ENCODE measurements at regions not wholly inside any gene's neighbourhood (a gene's known extent, or its start where the extent isn't known, plus 50 kb on each side); places are given as distances from the start of the nearest gene placed in this dataset.

- no peak for DNase-seq (ENCODE audit: low read depth)
Measured at GRCh38 chr3:176562331-176562730, 635.0 kb downstream of the TBL1XR1 start.

- no peak for DNase-seq (ENCODE audit: low read depth)
Measured at GRCh38 chr3:176561826-176562225, 635.5 kb downstream of the TBL1XR1 start.

- DNase-seq (ENCODE audit: low read depth) = no peak
Measured at GRCh38 chr3:176554791-176555654, 642.3 kb downstream of the TBL1XR1 start.

GRCh38 chr3:176554264-176554663 lies 643.0 kb downstream of the TBL1XR1 start:
- no peak for DNase-seq (ENCODE audit: low read depth)

- DNase-seq (ENCODE audit: low read depth) = no peak
Measured at GRCh38 chr3:176526942-176527341, 670.3 kb downstream of the TBL1XR1 start.

GRCh38 chr3:176526225-176526624 lies 671.1 kb downstream of the TBL1XR1 start:
- no peak for DNase-seq (ENCODE audit: low read depth)

GRCh38 chr3:176523114-176523513 lies 674.2 kb downstream of the TBL1XR1 start:
- no peak for DNase-seq (ENCODE audit: low read depth)

- no peak for DNase-seq (ENCODE audit: low read depth)
Measured at GRCh38 chr3:176522436-176522835, 674.8 kb downstream of the TBL1XR1 start.

- no peak for DNase-seq (ENCODE audit: low read depth)
Measured at GRCh38 chr3:176521531-176522175, 675.6 kb downstream of the TBL1XR1 start.

- peak; percentile 8 for DNase-seq (ENCODE audit: low read depth)
Measured at GRCh38 chr3:176514297-176514696, 683.0 kb downstream of the TBL1XR1 start.

GRCh38 chr3:176513604-176514003 lies 683.7 kb downstream of the TBL1XR1 start:
- DNase-seq (ENCODE audit: low read depth) = no peak

GRCh38 chr3:176512037-176512436 lies 685.2 kb downstream of the TBL1XR1 start:
- DNase-seq (ENCODE audit: low read depth) = no peak

GRCh38 chr3:176510097-176510496 lies 687.2 kb downstream of the TBL1XR1 start:
- no peak for DNase-seq (ENCODE audit: low read depth)

GRCh38 chr3:176505878-176506621 lies 691.2 kb downstream of the TBL1XR1 start:
- no peak for DNase-seq (ENCODE audit: low read depth)

GRCh38 chr3:176491084-176491483 lies 706.2 kb downstream of the TBL1XR1 start:
- no peak for DNase-seq (ENCODE audit: low read depth)

GRCh38 chr3:176490357-176490756 lies 706.9 kb downstream of the TBL1XR1 start:
- no peak for DNase-seq (ENCODE audit: low read depth)

GRCh38 chr3:176479248-176479647 lies 718.0 kb downstream of the TBL1XR1 start:
- no peak for DNase-seq (ENCODE audit: low read depth)

- DNase-seq (ENCODE audit: low read depth) = no peak
Measured at GRCh38 chr3:176469694-176470205, 727.5 kb downstream of the TBL1XR1 start.

GRCh38 chr3:176463610-176464009 lies 733.7 kb downstream of the TBL1XR1 start:
- no peak for DNase-seq (ENCODE audit: low read depth)

GRCh38 chr3:176447369-176447768 lies 749.9 kb downstream of the TBL1XR1 start:
- DNase-seq (ENCODE audit: low read depth) = no peak

- DNase-seq (ENCODE audit: low read depth) = no peak
Measured at GRCh38 chr3:176442326-176442725, 755.0 kb downstream of the TBL1XR1 start.

- no peak for DNase-seq (ENCODE audit: low read depth)
Measured at GRCh38 chr3:176439729-176440128, 757.6 kb downstream of the TBL1XR1 start.

Measured in LHCN-M2 (cell line).